Neural progenitor cell (in vitro differentiated cells): ENCODE measurements at regions not wholly inside any gene's neighbourhood (a gene's known extent, or its start where the extent isn't known, plus 50 kb on each side); places are given as distances from the start of the nearest gene placed in this dataset.

Experiments
- CTCF ChIP-seq: fragments of 200-600 bp; sonication (generic); IDR thresholded peaks from 2 replicates; pipeline ENCODE4 v1.5.1; 2017; ENCODE audit warnings: antibody characterized with exemption, mild to moderate bottlenecking
- EZH2 ChIP-seq: fragments of 200-600 bp; sonication (generic); IDR thresholded peaks from 2 replicates; pipeline ENCODE4 v1.6.1; 2017; ENCODE audit warnings: antibody characterized with exemption, mild to moderate bottlenecking, moderate library complexity
- EZH2phosphoT487 ChIP-seq: fragments of 200-600 bp; sonication (generic); IDR thresholded peaks from 2 replicates; pipeline ENCODE4 v1.6.1; 2017; ENCODE audit warnings: antibody characterized with exemption

- TF ChIP-seq CTCF (no peak), EZH2phosphoT487 (no peak), EZH2 (no peak)
Measured at GRCh38 chr9:120065151-120065550, 514.8 kb downstream of the CDK5RAP2 start.
